ENCODE measurements at regions not wholly inside any gene's neighbourhood (a gene's known extent, or its start where the extent isn't known, plus 50 kb on each side); places are given as distances from the start of the nearest gene placed in this dataset.
A peak's percentile ranks its signal among the peaks of the same experiment; 100 is the strongest.

GRCh38 chr3:42012935-42013690 is 51.2 kb upstream of the ULK4 start:
- Histone ChIP-seq H3K27ac (ENCODE audit: low read length) (peak overlapping the region; percentile 87), H3K36me3 (ENCODE audit: control insufficient read depth, insufficient read depth, low read length) (no peaks in the 10 kb centered on the region), H3K4me1 (ENCODE audit: control insufficient read depth, insufficient read depth, low read length) (peaks cover 20% of the 10 kb centered on the region), H3K9me3 (ENCODE audit: control insufficient read depth, low read depth, low read length) (peaks cover 2% of the 10 kb centered on the region), H3K4me3 (ENCODE audit: low read length) (peak overlapping the region; percentile 55), H3K27me3 (ENCODE audit: control insufficient read depth, insufficient read depth, low read length) (no peaks in the 10 kb centered on the region)
- peak; percentile 65 to 86 for DNase-seq
- WGBS (ENCODE audit: insufficient coverage, low lambda C conversion rate): no CpG with 5 or more reads among the region's 58 CpGs

GRCh38 chr3:42012383-42012934 is 50.6 kb upstream of the ULK4 start:
- Histone ChIP-seq H3K4me3 (ENCODE audit: low read length) (peak overlapping the region; percentile 55), H3K4me1 (ENCODE audit: control insufficient read depth, insufficient read depth, low read length) (peaks cover 20% of the 10 kb centered on the region), H3K36me3 (ENCODE audit: control insufficient read depth, insufficient read depth, low read length) (no peaks in the 10 kb centered on the region), H3K27ac (ENCODE audit: low read length) (peak overlapping the region; percentile 87), H3K27me3 (ENCODE audit: control insufficient read depth, insufficient read depth, low read length) (no peaks in the 10 kb centered on the region), H3K9me3 (ENCODE audit: control insufficient read depth, low read depth, low read length) (peaks cover 2% of the 10 kb centered on the region)
- DNase-seq: no peak
- WGBS (ENCODE audit: insufficient coverage, low lambda C conversion rate): 67% methylated on average over 1 of the region's 2 CpGs
